ENCODE measurements at regions not wholly inside any gene's neighbourhood (a gene's known extent, or its start where the extent isn't known, plus 50 kb on each side); places are given as distances from the start of the nearest gene placed in this dataset.

DNA sequence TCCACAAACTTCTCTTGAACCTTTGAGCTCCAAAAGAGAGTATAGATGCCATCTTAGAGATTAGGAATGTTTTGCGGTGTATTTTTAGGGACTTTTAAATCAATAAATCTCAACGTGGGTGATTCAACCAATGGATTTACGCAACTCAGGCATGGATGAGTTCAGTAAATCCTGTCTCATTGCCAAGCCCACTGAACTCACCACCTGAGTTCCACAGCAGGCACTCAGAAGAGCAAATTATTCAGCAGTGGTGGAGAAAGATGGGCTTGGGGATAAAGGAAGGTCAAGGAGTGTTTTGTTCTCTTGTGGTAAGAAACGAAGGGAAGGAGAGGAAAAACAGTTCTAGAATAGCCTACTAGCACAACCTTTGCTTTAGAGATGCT lies 68.7 kb upstream of the HMGA2 start:
- H3K4me3 ChIP-seq (ENCODE audit: low read depth, low read length): no peak overlapping the region
- no peak for TF ChIP-seq CTCF (conservative IDR thresholded peaks at IDR 0.05; ENCODE audit: low read depth, low read length)
- no peak for DNase-seq (ENCODE audit: low read depth)

DNA sequence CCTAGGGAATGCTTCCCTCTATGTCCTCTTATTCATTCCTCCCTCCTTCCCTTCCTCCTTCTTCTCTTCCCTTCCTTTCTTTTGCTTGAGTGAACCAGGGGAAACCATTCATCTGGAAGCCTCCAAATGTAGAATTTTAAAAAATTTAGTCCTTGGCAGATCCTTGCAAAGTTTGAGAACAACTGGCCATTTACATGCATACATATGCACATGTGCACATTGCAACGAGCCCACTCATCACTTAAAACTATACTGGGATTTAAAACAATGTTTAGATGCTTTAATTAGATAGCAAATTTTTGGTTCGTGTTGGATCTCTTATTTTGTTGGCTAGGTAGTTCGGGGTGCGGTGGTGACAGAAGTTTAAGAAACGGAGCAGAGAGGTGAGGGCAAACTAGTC lies 68.0 kb upstream of the HMGA2 start:
- no peak for TF ChIP-seq CTCF (conservative IDR thresholded peaks at IDR 0.05; ENCODE audit: low read depth, low read length)
- H3K4me3 ChIP-seq (ENCODE audit: low read depth, low read length): no peak overlapping the region
- no peak for DNase-seq (ENCODE audit: low read depth)

DNA sequence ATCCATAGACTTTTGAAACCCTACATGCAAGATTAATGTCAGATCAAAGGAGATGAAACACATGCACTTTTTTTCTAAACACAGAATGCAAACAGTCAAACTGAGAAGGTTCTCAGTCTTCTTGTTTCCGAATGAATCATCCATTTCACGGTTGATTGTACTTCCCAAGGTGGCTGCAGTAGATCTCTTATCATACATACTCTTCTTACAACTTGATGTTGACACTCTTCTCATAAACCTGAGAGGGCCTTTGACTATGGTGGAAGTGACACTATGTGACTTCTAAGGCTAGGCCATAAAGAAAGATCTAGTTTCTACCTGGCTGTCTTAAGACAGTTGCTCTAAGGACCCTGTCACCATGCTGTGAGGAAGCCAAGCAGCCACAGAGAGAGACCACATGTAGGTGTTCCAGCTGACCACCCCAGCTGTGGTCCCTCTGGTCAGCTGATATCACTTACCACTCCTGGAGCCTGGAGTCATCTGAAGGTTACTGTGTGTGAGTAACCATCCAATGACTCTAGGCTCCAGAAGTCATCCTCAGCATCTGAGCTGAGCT lies 67.2 kb upstream of the HMGA2 start:
- DNase-seq (ENCODE audit: low read depth): no peak
- no peak for TF ChIP-seq CTCF (conservative IDR thresholded peaks at IDR 0.05; ENCODE audit: low read depth, low read length)
- no peak overlapping the region for H3K4me3 ChIP-seq (ENCODE audit: low read depth, low read length)

- no peak overlapping the region for H3K4me3 ChIP-seq (ENCODE audit: low read depth, low read length)
- no peak for DNase-seq (ENCODE audit: low read depth)
- TF ChIP-seq CTCF (conservative IDR thresholded peaks at IDR 0.05; ENCODE audit: low read depth, low read length): no peak
Measured at GRCh38 chr12:65758401-65758800, 65.9 kb upstream of the HMGA2 start.

GRCh38 chr12:65759735-65760134 lies 64.5 kb upstream of the HMGA2 start:
- DNase-seq (ENCODE audit: low read depth): no peak
- H3K4me3 ChIP-seq (ENCODE audit: low read depth, low read length): no peak overlapping the region
- no peak for TF ChIP-seq CTCF (conservative IDR thresholded peaks at IDR 0.05; ENCODE audit: low read depth, low read length)

GRCh38 chr12:65761301-65761700 lies 63.0 kb upstream of the HMGA2 start:
- no peak for TF ChIP-seq CTCF (conservative IDR thresholded peaks at IDR 0.05; ENCODE audit: low read depth, low read length)
- no peak for DNase-seq (ENCODE audit: low read depth)
- H3K4me3 ChIP-seq (ENCODE audit: low read depth, low read length): no peak overlapping the region

GRCh38 chr12:65764325-65764724 lies 60.0 kb upstream of the HMGA2 start:
- no peak overlapping the region for H3K4me3 ChIP-seq (ENCODE audit: low read depth, low read length)
- no peak for DNase-seq (ENCODE audit: low read depth)

More at GRCh38 chr12:65764325-65764724, 60.0 kb upstream of the HMGA2 start:
- TF ChIP-seq CTCF (conservative IDR thresholded peaks at IDR 0.05; ENCODE audit: low read depth, low read length): no peak
